Left lobe of liver (tissue), 2 donors: ENCODE measurements at regions not wholly inside any gene's neighbourhood (a gene's known extent, or its start where the extent isn't known, plus 50 kb on each side); places are given as distances from the start of the nearest gene placed in this dataset.
"Not testable (repeated sequence)": the region's sequence is repeated elsewhere in the genome, so short reads cannot be mapped to it uniquely, and the experiment has no call there.

ENCODE experiments used
- ATAC-seq: fragments of 200-7000 bp; cut with Tn5 transposase; one replicate; pipeline ENCODE4 v1.9.1; 2020; ENCODE audit warnings: mild to moderate bottlenecking, moderate library complexity
- DNase-seq: peaks from one replicate; pipeline ENCODE4 v3.0.0-alpha.2; 2020; ENCODE audit warnings: low spot score
- donor health status: DM: no; HTN: no; CAD: no; lungs with moderate emphysema.
- donor health status: DM: no; HTN: yes; CAD: no.

- ATAC-seq (no peak), DNase-seq (peak; percentile 29)
These were observed 162.2 kb downstream of the SMAD6 start for GRCh38 chr15:66864086-66864830.

- DNase-seq = peak; percentile 42
- no peak for ATAC-seq
These were observed 162.8 kb downstream of the SMAD6 start for GRCh38 chr15:66864871-66865281.

DNA sequence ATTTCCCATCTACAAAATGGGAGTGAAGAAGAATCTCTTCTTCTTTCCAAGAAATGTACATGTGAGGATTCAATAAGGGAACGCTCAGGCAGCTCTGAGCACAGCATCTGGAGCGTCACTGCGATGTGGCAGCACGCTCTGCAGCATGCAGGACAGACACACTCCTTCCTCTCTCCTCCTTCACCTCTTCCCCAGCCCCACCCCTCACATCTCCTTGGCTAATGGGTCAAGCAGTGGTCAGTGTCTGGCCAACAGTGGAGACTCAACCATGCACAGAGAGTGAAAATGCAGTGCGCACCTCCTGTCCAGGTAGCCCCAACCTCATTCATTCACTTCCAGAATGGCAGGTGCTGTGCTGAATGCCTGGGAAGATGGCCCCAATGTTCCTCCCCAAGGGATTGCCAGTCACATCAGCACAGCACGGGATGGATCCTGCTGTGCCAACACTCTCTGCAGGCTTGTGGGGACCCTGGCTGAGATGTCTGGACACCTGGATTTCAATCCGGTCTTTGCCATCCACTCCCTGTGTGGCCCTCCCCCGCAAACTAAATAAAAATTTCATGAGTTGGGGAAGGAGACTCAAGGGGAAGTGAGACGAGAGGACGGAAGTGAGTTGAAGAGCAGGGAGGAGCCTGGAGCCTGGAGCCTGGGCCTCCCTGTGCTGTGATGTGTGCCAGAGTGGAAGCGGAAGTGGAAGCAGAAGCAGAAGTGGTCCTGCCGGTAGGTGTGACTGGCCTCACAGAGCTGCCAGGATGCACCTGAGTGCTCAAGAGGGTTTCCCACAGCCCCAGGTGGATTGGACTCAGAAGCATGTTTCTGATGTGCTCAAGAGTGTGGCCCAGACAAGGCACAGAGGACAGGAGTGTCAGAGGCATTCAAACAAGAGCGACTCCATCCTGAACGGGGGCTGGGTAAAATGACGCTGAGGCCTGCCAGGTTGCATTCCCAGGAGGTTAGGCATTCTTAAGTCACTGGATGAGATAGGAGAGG is 163.9 kb downstream of the SMAD6 start:
- peak; percentile 41 for ATAC-seq
- peak; percentile 48 for DNase-seq

GRCh38 chr15:66866656-66867055 is 164.6 kb downstream of the SMAD6 start:
- no peak for ATAC-seq

DNA sequence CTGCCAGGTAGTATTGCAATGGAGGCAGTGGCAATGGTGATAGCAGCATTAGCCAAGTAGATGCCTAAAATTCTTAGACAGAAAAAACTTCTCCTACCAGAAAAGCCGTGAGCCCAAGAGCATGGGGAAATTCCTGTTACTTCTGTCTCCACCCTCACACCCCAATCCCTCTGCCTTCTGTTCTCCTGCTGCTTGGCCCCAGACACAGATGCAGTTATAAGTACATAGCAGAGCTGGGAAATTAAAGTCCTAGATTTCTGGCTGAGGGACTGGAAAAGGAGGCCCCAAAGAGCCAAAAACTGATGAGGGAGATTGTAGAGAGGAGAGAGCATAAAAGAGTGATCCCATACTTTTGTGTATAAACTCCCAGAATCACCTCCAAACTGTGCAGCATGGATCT is 166.9 kb downstream of the SMAD6 start:
- ATAC-seq = no peak
- no peak for DNase-seq

More at GRCh38 chr15:66866656-66867055, 164.6 kb downstream of the SMAD6 start:
- no peak for DNase-seq

DNA sequence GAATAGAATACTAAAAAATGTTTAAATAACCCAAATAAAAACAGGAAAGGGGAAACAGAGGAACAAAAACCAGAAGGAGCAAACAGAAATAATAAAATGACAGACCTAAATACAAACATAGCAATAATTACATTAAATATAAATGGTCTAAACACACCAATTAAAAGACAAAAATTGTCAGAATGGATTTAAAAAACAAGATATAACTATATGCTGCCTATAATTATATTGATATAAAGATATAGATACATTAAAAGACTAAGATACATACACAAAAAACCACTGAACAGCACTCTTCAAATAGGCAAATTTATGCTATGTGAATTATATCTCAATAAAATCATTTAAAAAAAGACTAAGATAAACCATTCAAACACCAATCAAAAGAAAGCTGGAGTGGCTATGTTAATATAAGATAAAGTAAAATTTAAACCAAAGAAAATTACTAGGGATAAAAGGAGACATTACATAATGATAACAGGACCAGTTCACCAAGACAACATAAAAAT is 168.9 kb downstream of the SMAD6 start:
- DNase-seq (no peak), ATAC-seq (no peak)

GRCh38 chr15:66872405-66872804 is 170.4 kb downstream of the SMAD6 start:
- ATAC-seq (no peak), DNase-seq (no peak)

- not testable (repeated sequence) for DNase-seq, ATAC-seq
These were observed 171.3 kb downstream of the SMAD6 start for GRCh38 chr15:66873331-66873730.

GRCh38 chr15:66873856-66874255 is 171.8 kb downstream of the SMAD6 start:
- DNase-seq (no peak), ATAC-seq (no peak)

DNA sequence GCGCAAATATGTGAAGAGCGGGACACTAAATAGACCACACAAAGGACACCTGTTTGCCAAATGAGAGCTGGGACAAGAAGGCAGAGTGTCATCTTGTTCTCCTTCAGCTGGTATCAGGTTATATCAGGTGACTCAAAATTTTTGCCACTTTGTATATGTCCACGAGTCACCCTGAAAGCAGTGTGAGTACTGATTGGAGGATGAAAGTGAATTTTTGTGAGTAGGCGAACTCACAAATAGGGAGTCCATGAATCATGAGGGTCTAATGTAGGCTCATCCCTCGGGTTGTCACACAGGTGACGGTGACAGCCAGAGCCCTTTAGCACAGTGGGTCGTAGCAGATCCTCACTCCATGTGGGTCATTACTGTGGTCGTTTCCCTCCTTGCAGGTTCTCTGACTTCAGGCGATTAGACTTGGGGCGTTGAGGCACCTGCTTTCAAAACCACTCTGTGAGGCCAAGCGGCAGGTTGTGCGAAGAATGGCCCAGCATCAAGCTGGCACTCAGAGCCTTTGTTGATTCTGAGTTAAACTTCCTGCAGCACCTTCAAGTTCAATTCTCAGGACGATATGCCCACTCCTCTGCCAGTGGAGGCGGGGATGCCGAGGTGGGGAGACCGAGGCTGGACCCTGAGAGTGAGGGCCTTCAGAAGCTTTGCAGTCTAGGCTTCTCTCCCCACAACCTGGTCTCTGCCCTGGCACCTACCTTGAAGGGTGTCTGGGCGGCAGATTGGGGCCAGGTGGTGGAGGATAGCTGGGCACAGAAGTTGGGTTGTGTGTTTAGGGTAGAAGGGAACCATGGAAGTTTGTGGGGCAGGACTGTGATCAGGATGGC is 173.8 kb downstream of the SMAD6 start:
- DNase-seq (no peak), ATAC-seq (no peak)

GRCh38 chr15:66876421-66876730 is 174.3 kb downstream of the SMAD6 start:
- no peak for ATAC-seq
- DNase-seq = no peak

GRCh38 chr15:66876731-66877476 is 174.9 kb downstream of the SMAD6 start:
- ATAC-seq (no peak), DNase-seq (no peak)

DNA sequence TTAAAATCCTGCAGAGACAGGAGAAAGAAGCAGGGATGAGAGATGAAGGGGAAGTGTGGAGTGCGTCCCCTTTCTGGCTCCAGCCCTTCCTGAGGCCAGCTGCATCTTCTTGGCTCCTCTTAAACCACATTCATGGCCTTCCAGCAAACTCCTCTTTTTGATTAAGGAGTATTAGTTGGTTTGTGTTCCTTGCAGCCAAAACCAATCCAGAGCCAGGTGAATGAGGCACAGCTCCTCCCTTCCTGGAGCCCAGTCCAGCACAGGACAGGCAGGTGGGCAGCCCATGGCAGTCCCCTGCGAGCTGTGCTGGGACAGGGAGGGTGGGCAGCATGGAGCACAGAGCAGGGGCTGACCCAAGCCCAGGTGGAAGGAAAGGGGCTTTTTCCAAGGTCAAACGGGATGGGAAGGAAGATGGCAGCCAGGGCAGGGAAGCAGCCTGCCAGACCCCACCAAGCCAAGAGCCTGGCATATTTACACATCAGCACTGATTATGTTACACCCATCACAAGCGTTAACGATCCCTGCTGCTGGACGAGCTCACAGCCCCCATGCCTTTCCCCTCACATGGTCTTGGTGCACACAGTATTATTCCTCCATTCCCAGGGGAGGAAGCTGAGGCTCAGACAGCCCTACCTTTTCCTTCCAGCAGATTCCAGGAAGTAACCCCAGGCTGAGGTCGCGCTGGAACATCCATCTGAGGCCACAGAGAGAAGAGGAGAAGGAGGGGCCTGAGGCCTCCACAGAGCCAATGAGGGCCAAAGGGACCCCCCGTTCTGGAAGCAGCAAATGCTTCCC is 175.6 kb downstream of the SMAD6 start:
- no peak for ATAC-seq
- no peak for DNase-seq

GRCh38 chr15:66878761-66879160 is 176.7 kb downstream of the SMAD6 start:
- DNase-seq (no peak), ATAC-seq (no peak)

GRCh38 chr15:66879531-66880368 is 177.7 kb downstream of the SMAD6 start:
- DNase-seq (no peak), ATAC-seq (no peak)

DNA sequence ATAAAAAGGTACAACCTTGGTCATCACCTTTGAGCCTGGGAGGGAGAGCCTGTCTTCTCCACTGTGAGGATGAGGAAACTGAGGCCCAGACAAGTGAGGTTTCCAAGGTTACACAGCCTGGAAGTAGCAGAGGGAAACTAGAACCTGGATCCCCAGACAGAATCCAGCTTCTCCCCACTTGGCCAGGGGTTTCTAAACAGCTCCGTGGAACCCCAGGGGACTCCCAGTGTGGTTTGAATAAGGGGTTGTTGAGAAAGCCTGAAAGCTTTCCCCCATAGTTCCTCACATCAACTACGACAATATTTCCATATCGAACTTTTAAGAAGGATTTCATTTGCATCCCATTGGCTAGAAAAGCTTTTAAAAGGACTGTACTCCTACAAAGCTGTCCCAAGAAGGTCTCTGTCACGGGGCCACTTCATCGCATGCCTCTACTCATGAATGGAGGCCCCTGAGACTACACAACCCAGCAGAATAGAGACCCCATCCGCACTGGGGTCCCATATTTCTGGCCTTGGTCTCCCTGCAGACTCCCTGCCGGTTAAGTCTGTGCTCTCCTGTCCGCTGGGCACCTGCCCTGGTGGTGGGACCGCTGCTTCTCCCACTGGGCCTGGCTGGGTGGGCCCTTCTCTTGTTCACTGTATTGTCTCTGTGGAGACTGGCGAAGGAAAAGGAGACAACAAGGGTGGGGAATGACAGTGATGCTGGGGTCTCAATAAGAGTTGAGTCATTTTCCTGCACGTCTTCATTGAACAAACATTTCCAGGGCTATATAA is 178.5 kb downstream of the SMAD6 start:
- DNase-seq (no peak), ATAC-seq (no peak)

DNA sequence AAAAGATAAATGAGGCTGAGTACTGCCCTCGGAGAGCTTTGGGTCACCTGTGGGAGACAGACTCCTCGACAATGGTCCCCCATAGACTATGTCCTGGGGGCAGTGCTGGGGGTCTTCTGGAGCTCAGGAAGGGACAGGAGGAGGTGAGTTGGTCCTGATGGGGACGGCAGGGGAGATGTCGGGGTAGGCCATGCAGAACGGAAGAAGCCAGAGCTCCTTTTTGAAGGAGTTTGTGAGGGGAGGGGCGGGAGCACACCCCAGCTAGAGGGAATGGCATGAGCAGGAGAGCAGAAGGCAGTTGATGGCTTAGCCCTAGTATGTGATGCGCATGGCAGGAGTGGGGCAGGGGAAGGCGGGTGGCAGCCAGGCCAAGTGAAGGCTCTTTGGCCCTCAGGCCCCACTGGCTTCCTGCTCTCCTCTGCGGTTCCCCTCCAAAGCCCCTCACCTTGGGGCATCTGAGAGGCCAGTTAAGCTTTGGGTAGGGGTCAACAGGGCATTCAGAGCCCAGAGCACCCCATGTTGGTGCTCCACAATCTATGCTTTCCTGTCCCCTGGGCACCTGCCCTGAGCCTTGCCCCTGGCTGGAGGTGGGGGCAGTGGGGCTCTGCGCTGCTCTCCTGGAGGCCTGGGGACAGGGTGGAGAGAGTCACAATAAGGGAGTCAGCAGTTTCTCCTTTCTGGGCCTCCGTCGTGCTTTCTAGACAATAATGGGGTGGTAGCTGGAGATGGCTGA is 179.3 kb downstream of the SMAD6 start:
- ATAC-seq (no peak), DNase-seq (peak; percentile 23)
